Middle frontal gyrus (tissue), 1 donor: ENCODE measurements at regions not wholly inside any gene's neighbourhood (a gene's known extent, or its start where the extent isn't known, plus 50 kb on each side); places are given as distances from the start of the nearest gene placed in this dataset.
"Not testable (repeated sequence)": the region's sequence is repeated elsewhere in the genome, so short reads cannot be mapped to it uniquely, and the experiment has no call there.

Source experiments
- DNase-seq: peaks from one replicate; pipeline ENCODE4 v3.0.0-alpha.2; 2015; ENCODE audit warnings: low spot score; ENCODE audit errors: extremely low spot score

- DNase-seq: no peak
Observed at GRCh38 chr1:29931477-29932175, 695.3 kb downstream of the PTPRU start.

- DNase-seq: no peak
Observed at GRCh38 chr1:29925058-29925457, 688.7 kb downstream of the PTPRU start.

- no peak for DNase-seq
Observed at GRCh38 chr1:29924017-29924431, 687.7 kb downstream of the PTPRU start.

- no peak for DNase-seq
Observed at GRCh38 chr1:29921741-29922140, 685.4 kb downstream of the PTPRU start.

GRCh38 chr1:29920784-29921183 lies 684.5 kb downstream of the PTPRU start:
- no peak for DNase-seq

GRCh38 chr1:29920316-29920715 lies 684.0 kb downstream of the PTPRU start:
- no peak for DNase-seq

- not testable (repeated sequence) for DNase-seq
Observed at GRCh38 chr1:29919041-29919440, 682.7 kb downstream of the PTPRU start.

GRCh38 chr1:29916656-29917369 lies 680.5 kb downstream of the PTPRU start:
- no peak for DNase-seq

GRCh38 chr1:29914936-29915335 lies 678.6 kb downstream of the PTPRU start:
- no peak for DNase-seq

GRCh38 chr1:29912425-29912824 lies 676.1 kb downstream of the PTPRU start:
- no peak for DNase-seq

GRCh38 chr1:29909962-29910361 lies 673.6 kb downstream of the PTPRU start:
- no peak for DNase-seq

GRCh38 chr1:29907596-29907995 lies 671.3 kb downstream of the PTPRU start:
- DNase-seq: no peak

GRCh38 chr1:29906927-29907326 lies 670.6 kb downstream of the PTPRU start:
- no peak for DNase-seq

- no peak for DNase-seq
Observed at GRCh38 chr1:29903548-29904166, 667.3 kb downstream of the PTPRU start.

GRCh38 chr1:29901624-29902325 lies 665.5 kb downstream of the PTPRU start:
- DNase-seq: no peak

GRCh38 chr1:29900712-29901111 lies 664.4 kb downstream of the PTPRU start:
- no peak for DNase-seq

- DNase-seq: no peak
Observed at GRCh38 chr1:29900104-29900679, 663.9 kb downstream of the PTPRU start.

GRCh38 chr1:29896791-29897714 lies 660.7 kb downstream of the PTPRU start:
- no peak for DNase-seq

GRCh38 chr1:29896300-29896699 lies 660.0 kb downstream of the PTPRU start:
- no peak for DNase-seq

GRCh38 chr1:29895201-29895600 lies 658.9 kb downstream of the PTPRU start:
- DNase-seq: no peak
